ENCODE measurements at regions not wholly inside any gene's neighbourhood (a gene's known extent, or its start where the extent isn't known, plus 50 kb on each side); places are given as distances from the start of the nearest gene placed in this dataset.

GRCh38 chr6:95364016-95364604 is 213.2 kb upstream of the MANEA start:
- Histone ChIP-seq H3K27ac (no peak overlapping the region), H3K4me1 (no peaks in the 10 kb centered on the region), H3K36me3 (no peaks in the 10 kb centered on the region), H3K27me3 (replicated peaks in 1 of 7) (no peaks in the 10 kb centered on the region), H3K9me3 (no peaks in the 10 kb centered on the region), H3K4me3 (no peak overlapping the region)
- WGBS, 5 donors, result 61 to 73% (median 67%) methylated on average over 4 of the region's 4 CpGs
- peak in 3 of 11 experiments; percentile 12 to 31 (median 14) for TF ChIP-seq CTCF (IDR thresholded peaks at IDR 0.05 in 8 of 11, conservative IDR thresholded peaks at IDR 0.05 in 3 of 11)
- TF ChIP-seq POLR2AphosphoS5 (IDR thresholded peaks at IDR 0.05), result no peak
- TF ChIP-seq POLR2A (IDR thresholded peaks at IDR 0.05), result no peak
- intact Hi-C loops (cut with DNase I; ENCODE audit: low total_unique reads), result no loop called here
- no peak for DNase-seq

GRCh38 chr6:95365454-95365853 is 211.9 kb upstream of the MANEA start:
- H3K4me3 ChIP-seq, result no peak overlapping the region
- no peak for TF ChIP-seq POLR2A (IDR thresholded peaks at IDR 0.05)
- TF ChIP-seq POLR2AphosphoS5 (IDR thresholded peaks at IDR 0.05), result no peak
- no peak for TF ChIP-seq CTCF (IDR thresholded peaks at IDR 0.05 in 8 of 11, conservative IDR thresholded peaks at IDR 0.05 in 3 of 11)
- WGBS, 5 donors, result 39 to 81% (median 71%) methylated on average over 2 of the region's 2 CpGs
- no peaks in the 10 kb centered on the region for H3K4me1 ChIP-seq
- DNase-seq, result no peak
- H3K27ac ChIP-seq, result no peak overlapping the region
- no peaks in the 10 kb centered on the region for H3K27me3 ChIP-seq (replicated peaks in 1 of 7)
- intact Hi-C loops (cut with DNase I; ENCODE audit: low total_unique reads), result no loop called here
- H3K9me3 ChIP-seq, result no peaks in the 10 kb centered on the region
- no peaks in the 10 kb centered on the region for H3K36me3 ChIP-seq

GRCh38 chr6:95366414-95366813 is 210.9 kb upstream of the MANEA start:
- Histone ChIP-seq H3K27me3 (replicated peaks in 1 of 7) (no peaks in the 10 kb centered on the region), H3K4me1 (no peaks in the 10 kb centered on the region), H3K4me3 (no peak overlapping the region), H3K27ac (no peak overlapping the region), H3K9me3 (no peaks in the 10 kb centered on the region), H3K36me3 (no peaks in the 10 kb centered on the region)
- TF ChIP-seq CTCF (IDR thresholded peaks at IDR 0.05 in 8 of 11, conservative IDR thresholded peaks at IDR 0.05 in 3 of 11) (no peak), POLR2AphosphoS5 (IDR thresholded peaks at IDR 0.05) (no peak), POLR2A (IDR thresholded peaks at IDR 0.05) (no peak)
- no peak for DNase-seq
- intact Hi-C loops (cut with DNase I; ENCODE audit: low total_unique reads), result no loop called here
- WGBS, 5 donors, result 70 to 86% (median 79%) methylated on average over 4 of the region's 4 CpGs

GRCh38 chr6:95383878-95384277 is 193.5 kb upstream of the MANEA start:
- Histone ChIP-seq H3K36me3 (no peaks in the 10 kb centered on the region), H3K27ac (no peak overlapping the region), H3K9me3 (peaks cover 0 to 14% (median 3%) of the 10 kb centered on the region in 8 donors), H3K4me3 (no peak overlapping the region), H3K27me3 (replicated peaks in 1 of 7) (no peaks in the 10 kb centered on the region), H3K4me1 (no peaks in the 10 kb centered on the region)
- intact Hi-C loops (cut with DNase I; ENCODE audit: low total_unique reads), result no loop called here
- 71 to 93% (median 88%) methylated on average over 1 to 2 of the region's 2 CpGs for WGBS, 5 donors
- no peak for DNase-seq
- TF ChIP-seq CTCF (IDR thresholded peaks at IDR 0.05 in 8 of 11, conservative IDR thresholded peaks at IDR 0.05 in 3 of 11) (no peak), POLR2A (IDR thresholded peaks at IDR 0.05) (no peak)
